Testis (tissue), 2 donors: ENCODE measurements at regions not wholly inside any gene's neighbourhood (a gene's known extent, or its start where the extent isn't known, plus 50 kb on each side); places are given as distances from the start of the nearest gene placed in this dataset.

Experiments
- POLR2A ChIP-seq: fragments of 450-650 bp; IDR thresholded peaks from one replicate; pipeline ENCODE4 v1.6.1; 2017; ENCODE audit warnings: antibody characterized with exemption, mild to moderate bottlenecking, moderate library complexity
- TF ChIP-seq, protein P1 (sequence below), 3 experiments: fragments of 450-650 bp in 2 of 3; fragments of 200-600 bp in 1 of 3; sonication (generic) in 1 of 3; IDR thresholded peaks; one replicate each; pipeline ENCODE4 v1.5.1; 2016 to 2019; ENCODE audit warnings: antibody characterized with exemption in 3 of 3, mild to moderate bottlenecking in 2 of 3, moderate library complexity in 1 of 3

DNA sequence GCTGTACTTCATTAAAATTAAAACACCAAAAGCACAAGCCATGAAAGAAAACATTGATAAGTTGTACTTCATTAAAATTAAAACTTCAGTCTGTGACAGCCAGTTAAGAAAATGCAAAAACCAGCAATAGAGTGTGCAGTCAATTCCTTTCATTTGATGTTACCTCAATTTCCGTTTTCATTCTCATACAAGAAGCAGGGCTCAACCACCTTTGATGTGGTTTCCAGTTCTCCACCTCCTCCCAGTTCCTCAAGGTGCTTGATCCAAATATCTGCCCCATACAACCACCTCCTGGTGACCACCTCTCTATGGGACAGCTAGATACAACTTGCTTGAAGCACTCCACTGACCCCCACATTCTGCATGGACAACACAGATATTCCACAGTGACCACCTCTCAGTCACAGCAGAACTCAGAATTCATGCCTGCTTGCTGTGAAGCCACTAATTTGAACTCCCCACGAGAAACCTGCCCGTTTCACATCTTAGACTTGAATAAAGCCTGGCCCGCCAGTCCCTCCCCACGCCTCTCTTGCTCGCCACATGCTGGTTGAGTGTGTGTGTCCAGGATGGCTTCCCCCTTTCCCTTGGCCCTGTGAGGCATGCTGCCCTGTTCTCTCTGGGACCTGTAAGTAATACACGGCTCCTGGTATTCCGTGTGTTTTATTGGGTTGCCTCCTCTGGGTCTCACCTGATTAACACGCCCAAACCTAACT, 66.1 kb downstream of the FAM50B start:
- TF ChIP-seq, protein P1, sequence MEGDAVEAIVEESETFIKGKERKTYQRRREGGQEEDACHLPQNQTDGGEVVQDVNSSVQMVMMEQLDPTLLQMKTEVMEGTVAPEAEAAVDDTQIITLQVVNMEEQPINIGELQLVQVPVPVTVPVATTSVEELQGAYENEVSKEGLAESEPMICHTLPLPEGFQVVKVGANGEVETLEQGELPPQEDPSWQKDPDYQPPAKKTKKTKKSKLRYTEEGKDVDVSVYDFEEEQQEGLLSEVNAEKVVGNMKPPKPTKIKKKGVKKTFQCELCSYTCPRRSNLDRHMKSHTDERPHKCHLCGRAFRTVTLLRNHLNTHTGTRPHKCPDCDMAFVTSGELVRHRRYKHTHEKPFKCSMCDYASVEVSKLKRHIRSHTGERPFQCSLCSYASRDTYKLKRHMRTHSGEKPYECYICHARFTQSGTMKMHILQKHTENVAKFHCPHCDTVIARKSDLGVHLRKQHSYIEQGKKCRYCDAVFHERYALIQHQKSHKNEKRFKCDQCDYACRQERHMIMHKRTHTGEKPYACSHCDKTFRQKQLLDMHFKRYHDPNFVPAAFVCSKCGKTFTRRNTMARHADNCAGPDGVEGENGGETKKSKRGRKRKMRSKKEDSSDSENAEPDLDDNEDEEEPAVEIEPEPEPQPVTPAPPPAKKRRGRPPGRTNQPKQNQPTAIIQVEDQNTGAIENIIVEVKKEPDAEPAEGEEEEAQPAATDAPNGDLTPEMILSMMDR (IDR thresholded peaks at IDR 0.05) = no peak
- TF ChIP-seq POLR2A = no peak
